ENCODE measurements at regions not wholly inside any gene's neighbourhood (a gene's known extent, or its start where the extent isn't known, plus 50 kb on each side); places are given as distances from the start of the nearest gene placed in this dataset.

GRCh38 chr5:167564275-167564674 is 727.2 kb upstream of the WWC1 start:
- TF ChIP-seq, protein P1, sequence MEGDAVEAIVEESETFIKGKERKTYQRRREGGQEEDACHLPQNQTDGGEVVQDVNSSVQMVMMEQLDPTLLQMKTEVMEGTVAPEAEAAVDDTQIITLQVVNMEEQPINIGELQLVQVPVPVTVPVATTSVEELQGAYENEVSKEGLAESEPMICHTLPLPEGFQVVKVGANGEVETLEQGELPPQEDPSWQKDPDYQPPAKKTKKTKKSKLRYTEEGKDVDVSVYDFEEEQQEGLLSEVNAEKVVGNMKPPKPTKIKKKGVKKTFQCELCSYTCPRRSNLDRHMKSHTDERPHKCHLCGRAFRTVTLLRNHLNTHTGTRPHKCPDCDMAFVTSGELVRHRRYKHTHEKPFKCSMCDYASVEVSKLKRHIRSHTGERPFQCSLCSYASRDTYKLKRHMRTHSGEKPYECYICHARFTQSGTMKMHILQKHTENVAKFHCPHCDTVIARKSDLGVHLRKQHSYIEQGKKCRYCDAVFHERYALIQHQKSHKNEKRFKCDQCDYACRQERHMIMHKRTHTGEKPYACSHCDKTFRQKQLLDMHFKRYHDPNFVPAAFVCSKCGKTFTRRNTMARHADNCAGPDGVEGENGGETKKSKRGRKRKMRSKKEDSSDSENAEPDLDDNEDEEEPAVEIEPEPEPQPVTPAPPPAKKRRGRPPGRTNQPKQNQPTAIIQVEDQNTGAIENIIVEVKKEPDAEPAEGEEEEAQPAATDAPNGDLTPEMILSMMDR (IDR thresholded peaks at IDR 0.05; ENCODE audit: low read depth, low read length, missing control alignments), result no peak
- DNase-seq (ENCODE audit: low read depth), result no peak
- H3K4me3 ChIP-seq (ENCODE audit: low read depth, low read length), result no peak overlapping the region

DNA sequence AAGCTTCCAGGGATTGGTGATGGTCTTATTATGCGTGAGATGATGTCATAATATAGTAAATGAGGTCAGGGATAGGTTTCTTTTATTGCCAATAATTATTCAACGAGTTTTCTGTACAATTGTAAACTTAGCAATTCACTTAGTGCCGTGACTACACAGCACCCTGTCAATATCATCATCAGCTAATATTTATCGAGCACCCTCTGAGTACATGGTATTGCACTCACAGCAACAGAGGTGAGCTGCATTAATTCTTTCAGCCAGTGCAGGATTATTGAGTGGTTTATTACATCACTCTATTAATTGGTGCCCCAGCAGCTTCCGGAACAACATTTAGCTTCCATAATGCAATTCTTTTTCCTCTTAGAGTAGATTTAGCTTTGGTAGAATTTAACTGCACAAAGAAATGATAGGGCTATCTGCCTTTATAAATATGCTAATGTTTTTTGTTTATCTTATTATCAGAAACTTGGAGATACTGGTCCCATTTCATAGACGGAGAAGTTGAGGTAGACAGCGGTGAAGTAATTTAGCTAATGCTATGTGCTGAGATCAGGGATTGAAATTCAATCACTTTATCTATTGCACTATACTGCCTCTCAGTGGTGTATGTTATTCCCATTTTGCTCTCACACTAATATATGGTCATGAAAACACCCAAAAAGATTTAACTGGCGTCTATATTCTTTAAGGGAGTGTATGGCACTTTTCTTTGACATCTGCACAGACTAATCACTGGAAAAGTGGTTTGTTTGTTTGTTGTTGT is 726.1 kb upstream of the WWC1 start:
- DNase-seq (ENCODE audit: low read depth), result no peak
- no peak overlapping the region for H3K4me3 ChIP-seq (ENCODE audit: low read depth, low read length)
- TF ChIP-seq, protein P1 (IDR thresholded peaks at IDR 0.05; ENCODE audit: low read depth, low read length, missing control alignments), result no peak

- DNase-seq (ENCODE audit: low read depth), result no peak
- H3K4me3 ChIP-seq (ENCODE audit: low read depth, low read length), result no peak overlapping the region
- TF ChIP-seq, protein P1 (IDR thresholded peaks at IDR 0.05; ENCODE audit: low read depth, low read length, missing control alignments), result no peak
Observed at GRCh38 chr5:167570431-167570830, 721.0 kb upstream of the WWC1 start.

- no peak overlapping the region for H3K4me3 ChIP-seq (ENCODE audit: low read depth, low read length)
- TF ChIP-seq, protein P1 (IDR thresholded peaks at IDR 0.05; ENCODE audit: low read depth, low read length, missing control alignments), result no peak
- DNase-seq (ENCODE audit: low read depth), result no peak
Observed at GRCh38 chr5:167571824-167572223, 719.6 kb upstream of the WWC1 start.

DNA sequence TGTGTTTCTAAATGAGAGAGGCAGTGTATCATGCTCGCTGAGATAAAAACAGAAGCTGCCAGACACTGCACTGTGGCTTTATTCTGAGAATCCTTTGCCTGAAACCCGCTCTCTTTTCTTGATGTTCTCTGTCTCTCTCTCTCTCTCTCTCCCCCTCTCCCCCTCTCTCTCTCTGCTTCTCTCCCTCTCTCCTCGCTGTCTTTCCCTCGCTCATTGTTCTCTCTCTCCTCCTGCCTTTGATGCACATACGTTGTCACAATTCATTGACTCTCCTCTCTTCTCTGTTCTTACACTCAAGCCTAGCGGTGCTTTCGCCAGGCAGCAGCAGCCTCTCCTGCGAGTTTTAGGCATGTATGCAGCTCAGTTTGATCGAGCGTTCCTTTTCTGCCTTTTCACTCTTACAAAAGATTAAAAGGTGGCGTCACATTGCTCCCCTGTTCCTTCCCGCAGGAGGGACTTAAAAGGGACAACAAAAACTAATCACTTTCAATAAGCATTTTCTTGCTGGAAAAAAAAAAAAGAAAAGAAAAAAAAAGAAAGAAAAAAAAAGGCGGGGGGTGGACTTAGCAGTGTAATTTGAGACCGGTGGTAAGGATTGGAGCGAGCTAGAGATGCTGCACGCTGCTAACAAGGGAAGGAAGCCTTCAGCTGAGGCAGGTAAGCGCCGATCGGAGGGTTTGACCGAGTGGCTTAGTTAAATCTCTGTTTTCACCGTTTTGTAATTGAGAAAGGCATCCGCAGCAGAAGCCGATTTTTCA is 717.9 kb upstream of the WWC1 start:
- TF ChIP-seq, protein P1 (IDR thresholded peaks at IDR 0.05; ENCODE audit: low read depth, low read length, missing control alignments), result no peak
- DNase-seq (ENCODE audit: low read depth), result no peak
- no peak overlapping the region for H3K4me3 ChIP-seq (ENCODE audit: low read depth, low read length)

GRCh38 chr5:167574464-167574863 is 717.0 kb upstream of the WWC1 start:
- TF ChIP-seq, protein P1 (IDR thresholded peaks at IDR 0.05; ENCODE audit: low read depth, low read length, missing control alignments), result no peak
- DNase-seq (ENCODE audit: low read depth), result no peak
- H3K4me3 ChIP-seq (ENCODE audit: low read depth, low read length), result no peak overlapping the region

All from GM12864 (cell line).